T-helper 1 cell treated with Interleukin-12 subunit alpha and Interleukin-12 subunit beta and Interleukin-4 antibody, amounts not matched to agents 30 μg/mL and 1 μg/mL, for 36 hours (primary cell): ENCODE measurements at regions not wholly inside any gene's neighbourhood (a gene's known extent, or its start where the extent isn't known, plus 50 kb on each side); places are given as distances from the start of the nearest gene placed in this dataset.

ENCODE experiments used
- H3K27ac Mint-ChIP-seq: one replicate; pipeline ENCODE4 v1.8.0; 2021; ENCODE audit warnings: mild to moderate bottlenecking, mixed read lengths
- H3K27me3 Mint-ChIP-seq: one replicate; pipeline ENCODE4 v1.8.0; 2021; ENCODE audit warnings: low read depth, mixed read lengths
- H3K36me3 Mint-ChIP-seq: one replicate; pipeline ENCODE4 v1.8.0; 2021; ENCODE audit warnings: low read depth, mixed read lengths
- H3K4me1 Mint-ChIP-seq: one replicate; pipeline ENCODE4 v1.8.0; 2021; ENCODE audit warnings: low read depth, mixed read lengths
- H3K4me3 Mint-ChIP-seq: one replicate; pipeline ENCODE4 v1.8.0; 2021; ENCODE audit warnings: mild to moderate bottlenecking, moderate library complexity, mixed read lengths
- H3K9me3 Mint-ChIP-seq: one replicate; pipeline ENCODE4 v1.8.0; 2021; ENCODE audit warnings: mixed read lengths

GRCh38 chr6:159493898-159494585 is 199.0 kb downstream of the SOD2 start:
- H3K36me3 Mint-ChIP-seq: no peaks in the 10 kb centered on the region
- H3K27me3 Mint-ChIP-seq: no peaks in the 10 kb centered on the region
- no peaks in the 10 kb centered on the region for H3K9me3 Mint-ChIP-seq
- no peak overlapping the region for H3K27ac Mint-ChIP-seq
- H3K4me1 Mint-ChIP-seq: no peaks in the 10 kb centered on the region
- no peak overlapping the region for H3K4me3 Mint-ChIP-seq

GRCh38 chr6:159493231-159493897 is 199.7 kb downstream of the SOD2 start:
- no peak overlapping the region for H3K27ac Mint-ChIP-seq
- no peaks in the 10 kb centered on the region for H3K9me3 Mint-ChIP-seq
- no peaks in the 10 kb centered on the region for H3K4me1 Mint-ChIP-seq
- no peak overlapping the region for H3K4me3 Mint-ChIP-seq
- no peaks in the 10 kb centered on the region for H3K27me3 Mint-ChIP-seq
- H3K36me3 Mint-ChIP-seq: no peaks in the 10 kb centered on the region

GRCh38 chr6:159490298-159490937 is 202.6 kb downstream of the SOD2 start:
- peaks cover 10% of the 10 kb centered on the region for H3K27me3 Mint-ChIP-seq
- no peak overlapping the region for H3K4me3 Mint-ChIP-seq
- no peaks in the 10 kb centered on the region for H3K36me3 Mint-ChIP-seq
- no peaks in the 10 kb centered on the region for H3K4me1 Mint-ChIP-seq
- H3K27ac Mint-ChIP-seq: no peak overlapping the region
- H3K9me3 Mint-ChIP-seq: no peaks in the 10 kb centered on the region

GRCh38 chr6:159487636-159488035 is 205.4 kb downstream of the SOD2 start:
- Mint-ChIP-seq H3K4me3 (no peak overlapping the region), H3K27ac (no peak overlapping the region), H3K36me3 (no peaks in the 10 kb centered on the region), H3K27me3 (peaks cover 13% of the 10 kb centered on the region), H3K9me3 (no peaks in the 10 kb centered on the region), H3K4me1 (no peaks in the 10 kb centered on the region)

- Mint-ChIP-seq H3K4me3 (no peak overlapping the region), H3K27ac (no peak overlapping the region), H3K4me1 (no peaks in the 10 kb centered on the region), H3K27me3 (peaks cover 22% of the 10 kb centered on the region), H3K36me3 (no peaks in the 10 kb centered on the region), H3K9me3 (no peaks in the 10 kb centered on the region)
Measured at GRCh38 chr6:159483259-159483658, 209.8 kb downstream of the SOD2 start.

- H3K4me1 Mint-ChIP-seq: no peaks in the 10 kb centered on the region
- H3K36me3 Mint-ChIP-seq: no peaks in the 10 kb centered on the region
- no peaks in the 10 kb centered on the region for H3K9me3 Mint-ChIP-seq
- H3K4me3 Mint-ChIP-seq: no peak overlapping the region
- H3K27ac Mint-ChIP-seq: no peak overlapping the region
- peaks cover 17% of the 10 kb centered on the region for H3K27me3 Mint-ChIP-seq
Measured at GRCh38 chr6:159481897-159482296, 211.1 kb downstream of the SOD2 start.

GRCh38 chr6:159480471-159480870 is 212.6 kb downstream of the SOD2 start:
- Mint-ChIP-seq H3K36me3 (no peaks in the 10 kb centered on the region), H3K4me1 (no peaks in the 10 kb centered on the region), H3K4me3 (no peak overlapping the region), H3K9me3 (no peaks in the 10 kb centered on the region), H3K27ac (no peak overlapping the region), H3K27me3 (peaks cover 12% of the 10 kb centered on the region)

GRCh38 chr6:159479146-159479545 is 213.9 kb downstream of the SOD2 start:
- H3K27me3 Mint-ChIP-seq: peaks cover 12% of the 10 kb centered on the region
- no peaks in the 10 kb centered on the region for H3K9me3 Mint-ChIP-seq
- H3K4me3 Mint-ChIP-seq: no peak overlapping the region
- no peaks in the 10 kb centered on the region for H3K36me3 Mint-ChIP-seq
- no peak overlapping the region for H3K27ac Mint-ChIP-seq
- H3K4me1 Mint-ChIP-seq: no peaks in the 10 kb centered on the region

- no peaks in the 10 kb centered on the region for H3K9me3 Mint-ChIP-seq
- H3K27me3 Mint-ChIP-seq: no peaks in the 10 kb centered on the region
- no peaks in the 10 kb centered on the region for H3K36me3 Mint-ChIP-seq
- no peak overlapping the region for H3K27ac Mint-ChIP-seq
- no peaks in the 10 kb centered on the region for H3K4me1 Mint-ChIP-seq
- no peak overlapping the region for H3K4me3 Mint-ChIP-seq
Measured at GRCh38 chr6:159473475-159474263, 219.4 kb downstream of the SOD2 start.

GRCh38 chr6:159470397-159470796 is 222.6 kb downstream of the SOD2 start:
- Mint-ChIP-seq H3K4me3 (no peak overlapping the region), H3K9me3 (no peaks in the 10 kb centered on the region), H3K27me3 (peaks cover 5% of the 10 kb centered on the region), H3K36me3 (no peaks in the 10 kb centered on the region), H3K4me1 (no peaks in the 10 kb centered on the region), H3K27ac (no peak overlapping the region)

GRCh38 chr6:159469443-159469842 is 223.6 kb downstream of the SOD2 start:
- H3K27ac Mint-ChIP-seq: no peak overlapping the region
- no peaks in the 10 kb centered on the region for H3K9me3 Mint-ChIP-seq
- H3K4me3 Mint-ChIP-seq: no peak overlapping the region

GRCh38 chr6:159468994-159469393 is 224.0 kb downstream of the SOD2 start:
- peaks cover 5% of the 10 kb centered on the region for H3K27me3 Mint-ChIP-seq
- H3K27ac Mint-ChIP-seq: no peak overlapping the region
- H3K4me1 Mint-ChIP-seq: no peaks in the 10 kb centered on the region
- no peaks in the 10 kb centered on the region for H3K36me3 Mint-ChIP-seq
- H3K9me3 Mint-ChIP-seq: no peaks in the 10 kb centered on the region
- H3K4me3 Mint-ChIP-seq: no peak overlapping the region

More at GRCh38 chr6:159469443-159469842, 223.6 kb downstream of the SOD2 start:
- H3K36me3 Mint-ChIP-seq: no peaks in the 10 kb centered on the region
- peaks cover 5% of the 10 kb centered on the region for H3K27me3 Mint-ChIP-seq
- H3K4me1 Mint-ChIP-seq: no peaks in the 10 kb centered on the region

- Mint-ChIP-seq H3K9me3 (no peaks in the 10 kb centered on the region), H3K36me3 (no peaks in the 10 kb centered on the region), H3K27ac (no peak overlapping the region), H3K4me3 (no peak overlapping the region), H3K27me3 (peaks cover 5% of the 10 kb centered on the region), H3K4me1 (no peaks in the 10 kb centered on the region)
Measured at GRCh38 chr6:159467473-159468041, 225.5 kb downstream of the SOD2 start.

GRCh38 chr6:159466926-159467325 is 226.1 kb downstream of the SOD2 start:
- H3K36me3 Mint-ChIP-seq: no peaks in the 10 kb centered on the region
- H3K9me3 Mint-ChIP-seq: no peaks in the 10 kb centered on the region
- no peak overlapping the region for H3K4me3 Mint-ChIP-seq
- H3K27me3 Mint-ChIP-seq: peaks cover 5% of the 10 kb centered on the region
- no peaks in the 10 kb centered on the region for H3K4me1 Mint-ChIP-seq
- H3K27ac Mint-ChIP-seq: no peak overlapping the region
